ENCODE measurements at regions not wholly inside any gene's neighbourhood (a gene's known extent, or its start where the extent isn't known, plus 50 kb on each side); places are given as distances from the start of the nearest gene placed in this dataset.

- TF ChIP-seq GATA2 (IDR thresholded peaks at IDR 0.05; ENCODE audit: low read depth, low read length) (no peak), GATA3 (IDR thresholded peaks at IDR 0.05; ENCODE audit: low read depth, low read length) (no peak)
Measured at GRCh38 chr3:98692787-98693473, 70.2 kb upstream of the ST3GAL6 start.

GRCh38 chr3:98695796-98696195 is 67.3 kb upstream of the ST3GAL6 start:
- TF ChIP-seq GATA2 (IDR thresholded peaks at IDR 0.05; ENCODE audit: low read depth, low read length) (no peak), GATA3 (IDR thresholded peaks at IDR 0.05; ENCODE audit: low read depth, low read length) (no peak)

- TF ChIP-seq GATA3 (IDR thresholded peaks at IDR 0.05; ENCODE audit: low read depth, low read length) (no peak), GATA2 (IDR thresholded peaks at IDR 0.05; ENCODE audit: low read depth, low read length) (no peak)
Measured at GRCh38 chr3:98697225-98697624, 65.9 kb upstream of the ST3GAL6 start.

- TF ChIP-seq GATA3 (IDR thresholded peaks at IDR 0.05; ENCODE audit: low read depth, low read length): no peak
- TF ChIP-seq GATA2 (IDR thresholded peaks at IDR 0.05; ENCODE audit: low read depth, low read length): no peak
Measured at GRCh38 chr3:98699132-98699531, 64.0 kb upstream of the ST3GAL6 start.

GRCh38 chr3:98701071-98701675 is 62.0 kb upstream of the ST3GAL6 start:
- TF ChIP-seq GATA3 (IDR thresholded peaks at IDR 0.05; ENCODE audit: low read depth, low read length) (no peak), GATA2 (IDR thresholded peaks at IDR 0.05; ENCODE audit: low read depth, low read length) (no peak)

GRCh38 chr3:98702166-98702565 is 61.0 kb upstream of the ST3GAL6 start:
- TF ChIP-seq GATA2 (IDR thresholded peaks at IDR 0.05; ENCODE audit: low read depth, low read length) (no peak), GATA3 (IDR thresholded peaks at IDR 0.05; ENCODE audit: low read depth, low read length) (no peak)

- no peak for TF ChIP-seq GATA3 (IDR thresholded peaks at IDR 0.05; ENCODE audit: low read depth, low read length)
- no peak for TF ChIP-seq GATA2 (IDR thresholded peaks at IDR 0.05; ENCODE audit: low read depth, low read length)
Measured at GRCh38 chr3:98705212-98705611, 57.9 kb upstream of the ST3GAL6 start.

- TF ChIP-seq GATA2 (IDR thresholded peaks at IDR 0.05; ENCODE audit: low read depth, low read length): no peak
- no peak for TF ChIP-seq GATA3 (IDR thresholded peaks at IDR 0.05; ENCODE audit: low read depth, low read length)
Measured at GRCh38 chr3:98705694-98706093, 57.4 kb upstream of the ST3GAL6 start.

GRCh38 chr3:98709441-98709840 is 53.7 kb upstream of the ST3GAL6 start:
- TF ChIP-seq GATA2 (IDR thresholded peaks at IDR 0.05; ENCODE audit: low read depth, low read length): no peak
- TF ChIP-seq GATA3 (IDR thresholded peaks at IDR 0.05; ENCODE audit: low read depth, low read length): no peak

- TF ChIP-seq GATA2 (IDR thresholded peaks at IDR 0.05; ENCODE audit: low read depth, low read length) (no peak), GATA3 (IDR thresholded peaks at IDR 0.05; ENCODE audit: low read depth, low read length) (no peak)
Measured at GRCh38 chr3:98710067-98710659, 53.0 kb upstream of the ST3GAL6 start.

- peak; percentile 49 for TF ChIP-seq GATA2 (IDR thresholded peaks at IDR 0.05; ENCODE audit: low read depth, low read length)
- no peak for TF ChIP-seq GATA3 (IDR thresholded peaks at IDR 0.05; ENCODE audit: low read depth, low read length)
Measured at GRCh38 chr3:98711426-98711825, 51.7 kb upstream of the ST3GAL6 start.

- no peak for TF ChIP-seq GATA2 (IDR thresholded peaks at IDR 0.05; ENCODE audit: low read depth, low read length)
- no peak for TF ChIP-seq GATA3 (IDR thresholded peaks at IDR 0.05; ENCODE audit: low read depth, low read length)
Measured at GRCh38 chr3:98712726-98713125, 50.4 kb upstream of the ST3GAL6 start.

Measured in SH-SY5Y (cell line).